Stimulated activated CD8-positive, alpha-beta memory T cell treated with anti-CD3 and anti-CD28 coated beads, Interleukin-12 subunit alpha, Interleukin-12 subunit beta, amount 100 ng/mL, for 1 hour (primary cell): ENCODE measurements at regions not wholly inside any gene's neighbourhood (a gene's known extent, or its start where the extent isn't known, plus 50 kb on each side); places are given as distances from the start of the nearest gene placed in this dataset.
"Not testable (repeated sequence)": the region's sequence is repeated elsewhere in the genome, so short reads cannot be mapped to it uniquely, and the experiment has no call there.

Experiments
- DNase-seq: peaks from one replicate; pipeline ENCODE4 v3.0.0-alpha.2; 2020; ENCODE audit warnings: low read depth

- DNase-seq, result not testable (repeated sequence)
These were observed 82.5 kb upstream of the ANKRD1 start for GRCh38 chr10:91003379-91003778.

- DNase-seq, result not testable (repeated sequence)
These were observed 84.4 kb upstream of the ANKRD1 start for GRCh38 chr10:91005276-91005675.

- DNase-seq, result peak; percentile 53
These were observed 85.3 kb upstream of the ANKRD1 start for GRCh38 chr10:91006001-91006751.

GRCh38 chr10:91006752-91007346 is 86.0 kb upstream of the ANKRD1 start:
- no peak for DNase-seq

- no peak for DNase-seq
These were observed 86.8 kb upstream of the ANKRD1 start for GRCh38 chr10:91007655-91008054.

- no peak for DNase-seq
These were observed 88.2 kb upstream of the ANKRD1 start for GRCh38 chr10:91009121-91009520.

GRCh38 chr10:91010952-91011351 is 90.1 kb upstream of the ANKRD1 start:
- no peak for DNase-seq

- no peak for DNase-seq
These were observed 91.6 kb upstream of the ANKRD1 start for GRCh38 chr10:91012502-91012901.

- DNase-seq, result no peak
These were observed 93.1 kb upstream of the ANKRD1 start for GRCh38 chr10:91013985-91014384.

GRCh38 chr10:91017198-91017597 is 96.3 kb upstream of the ANKRD1 start:
- no peak for DNase-seq

- DNase-seq, result no peak
These were observed 101.0 kb upstream of the ANKRD1 start for GRCh38 chr10:91021901-91022300.

- no peak for DNase-seq
These were observed 101.5 kb upstream of the ANKRD1 start for GRCh38 chr10:91022390-91022789.

- DNase-seq, result no peak
These were observed 102.2 kb upstream of the ANKRD1 start for GRCh38 chr10:91022924-91023699.

GRCh38 chr10:91023700-91024398 is 103.0 kb upstream of the ANKRD1 start:
- no peak for DNase-seq

GRCh38 chr10:91024541-91024940 is 103.7 kb upstream of the ANKRD1 start:
- DNase-seq, result no peak

- DNase-seq, result no peak
These were observed 111.8 kb upstream of the ANKRD1 start for GRCh38 chr10:91032611-91033206.

GRCh38 chr10:91033324-91033950 is 112.5 kb upstream of the ANKRD1 start:
- DNase-seq, result no peak

- no peak for DNase-seq
These were observed 113.2 kb upstream of the ANKRD1 start for GRCh38 chr10:91034042-91034441.

- DNase-seq, result no peak
These were observed 113.7 kb upstream of the ANKRD1 start for GRCh38 chr10:91034494-91035159.

- no peak for DNase-seq
These were observed 114.9 kb upstream of the ANKRD1 start for GRCh38 chr10:91035650-91036292.
